H1 (cell line): ENCODE measurements at regions not wholly inside any gene's neighbourhood (a gene's known extent, or its start where the extent isn't known, plus 50 kb on each side); places are given as distances from the start of the nearest gene placed in this dataset.

Experiments used
- CTCF ChIA-PET: fragments of 300-600 bp; sonication (Branson Sonifier 250); formaldehyde crosslinking; loops from one replicate; lab custom pipeline; 2021; ENCODE audit not compliant: partially characterized antibody; lab: Charles Lee
- POLR2A ChIA-PET: fragments of 300-600 bp; sonication (Branson Sonifier 250); formaldehyde crosslinking; loops from one replicate; lab custom pipeline; 2021; ENCODE audit warnings: inconsistent platforms; ENCODE audit not compliant: partially characterized antibody; lab: Charles Lee
- DNase-seq, 2 experiments: peaks; one replicate each; pipeline versions ENCODE4 v3.0.0 to v3.0.0-alpha.2; 2010 to 2022; ENCODE audit warnings: low spot score in 2 of 2, low read depth in 1 of 2, mixed read lengths in 1 of 2
- FAIRE-seq: peaks from 2 replicates; lab custom pipeline; 2011; peaks lifted over from hg19 to GRCh38; lab: Jason Lieb, UNC
- H2AFZ ChIP-seq: 2 replicates; pipeline ENCODE4 v1.8.1; 2012; ENCODE audit warnings: low read length, inconsistent platforms
- H2AK5ac ChIP-seq: 2 replicates; pipeline ENCODE4 v1.6.1; 2013; ENCODE audit warnings: low read depth, low read length
- H2BK120ac ChIP-seq: replicated peaks from 2 replicates; pipeline ENCODE3; 2013; ENCODE audit warnings: low read depth, low read length, inconsistent platforms
- H2BK12ac ChIP-seq: 2 replicates; pipeline ENCODE4 v1.6.1; 2013; ENCODE audit warnings: low read depth, low read length
- H2BK15ac ChIP-seq: 2 replicates; pipeline ENCODE4 v1.6.1; 2013; ENCODE audit warnings: low read length
- H2BK20ac ChIP-seq: 2 replicates; pipeline ENCODE4 v1.6.1; 2013; ENCODE audit warnings: low read length
- H2BK5ac ChIP-seq: 2 replicates; pipeline ENCODE4 v1.6.1; 2013; ENCODE audit warnings: low read depth, low read length
- H3K14ac ChIP-seq: 2 replicates; pipeline ENCODE4 v1.6.1; 2013; ENCODE audit warnings: inconsistent platforms; ENCODE audit not compliant: insufficient read length
- H3K18ac ChIP-seq: 2 replicates; pipeline ENCODE4 v1.6.1; 2013; ENCODE audit warnings: low read length; ENCODE audit errors: extremely low read depth
- H3K23ac ChIP-seq: 2 replicates; pipeline ENCODE4 v1.6.1; 2013; ENCODE audit warnings: inconsistent platforms; ENCODE audit not compliant: insufficient read length
- H3K23me2 ChIP-seq: 2 replicates; pipeline ENCODE4 v1.6.1; 2013; ENCODE audit warnings: low read depth, low read length
- H3K27ac ChIP-seq: 2 replicates; pipeline ENCODE4 v1.6.1; 2011; ENCODE audit warnings: low read depth, low read length, inconsistent platforms
- H3K27me3 ChIP-seq, 4 experiments: replicated peaks in 1 of 4; 1 replicate in 1 of 4; 2 replicates in 3 of 4; pipeline versions ENCODE4 v1.6.1 to v1.8.1; 2011 to 2013; ENCODE audit warnings: low read length in 3 of 4, mild to moderate bottlenecking in 3 of 4, inconsistent platforms in 2 of 4, mixed read lengths in 2 of 4, moderate library complexity in 1 of 4; ENCODE audit not compliant: control insufficient read depth in 3 of 4, insufficient read depth in 3 of 4; ENCODE audit errors: extremely low read depth in 1 of 4
- H3K36me3 ChIP-seq, 4 experiments: 2 replicates each; pipeline versions ENCODE4 v1.6.1 to v1.8.1; 2011 to 2013; ENCODE audit warnings: mild to moderate bottlenecking in 4 of 4, low read length in 3 of 4, moderate library complexity in 2 of 4, control low read depth in 1 of 4, inconsistent platforms in 1 of 4; ENCODE audit not compliant: insufficient read depth in 4 of 4, control insufficient read depth in 2 of 4
- H3K4ac ChIP-seq: replicated peaks from 2 replicates; pipeline ENCODE3; 2013; ENCODE audit warnings: low read length, low read depth, mixed read lengths, inconsistent platforms; ENCODE audit not compliant: insufficient read length
- H3K4me1 ChIP-seq, 4 experiments: replicated peaks in 1 of 4; 1 replicate in 1 of 4; 2 replicates in 3 of 4; pipeline versions ENCODE4 v1.6.1 to v1.8.1; 2011 to 2013; ENCODE audit warnings: low read length in 3 of 4, inconsistent platforms in 2 of 4, mixed read lengths in 1 of 4; ENCODE audit not compliant: insufficient read depth in 4 of 4, control insufficient read depth in 3 of 4
- H3K4me2 ChIP-seq, 2 experiments: 2 replicates each; pipeline versions ENCODE4 v1.6.1 to v1.8.1; 2011 to 2013; ENCODE audit warnings: low read depth in 2 of 2, low read length in 2 of 2, control low read depth in 1 of 2, inconsistent platforms in 1 of 2, mild to moderate bottlenecking in 1 of 2; ENCODE audit not compliant: insufficient read depth in 1 of 2
- H3K4me3 ChIP-seq, 4 experiments: fragments of 200-600, 300-600 bp in 1 of 4; sonication (generic), shearing (Covaris generic), sonication (Bioruptor Twin) in 1 of 4; 2 replicates each; pipeline versions ENCODE4 v1.5.1 to v1.8.1; 2011 to 2016; ENCODE audit warnings: low read length in 4 of 4, low read depth in 3 of 4, control low read depth in 2 of 4, inconsistent platforms in 2 of 4, mild to moderate bottlenecking in 2 of 4, mixed read lengths in 1 of 4, moderate library complexity in 1 of 4; ENCODE audit not compliant: insufficient read depth in 2 of 4; ENCODE audit errors: extremely low read depth in 1 of 4
- H3K56ac ChIP-seq: replicated peaks from 2 replicates; pipeline ENCODE3; 2013; ENCODE audit warnings: low read depth, mild to moderate bottlenecking, mixed read lengths, low read length, inconsistent platforms; ENCODE audit not compliant: insufficient read length
- H3K79me1 ChIP-seq: 2 replicates; pipeline ENCODE4 v1.6.1; 2013; ENCODE audit warnings: low read depth, low read length, control low read depth
- H3K79me2 ChIP-seq, 2 experiments: 2 replicates each; pipeline versions ENCODE4 v1.6.1 to v1.8.1; 2012 to 2013; ENCODE audit warnings: low read length in 2 of 2, mild to moderate bottlenecking in 2 of 2, inconsistent platforms in 1 of 2; ENCODE audit not compliant: insufficient read depth in 2 of 2, control insufficient read depth in 1 of 2
- H3K9ac ChIP-seq, 4 experiments: replicated peaks in 1 of 4; 1 replicate in 1 of 4; 2 replicates in 3 of 4; pipeline versions ENCODE4 v1.6.1 to v1.8.1; 2011 to 2013; ENCODE audit warnings: low read depth in 3 of 4, low read length in 3 of 4, control low read depth in 2 of 4, mild to moderate bottlenecking in 2 of 4, moderate library complexity in 2 of 4, inconsistent platforms in 1 of 4; ENCODE audit errors: extremely low read depth in 1 of 4
- H3K9me3 ChIP-seq, 2 experiments: 2 replicates each; pipeline versions ENCODE4 v1.6.1 to v1.8.1; 2012 to 2013; ENCODE audit warnings: mild to moderate bottlenecking in 2 of 2, moderate library complexity in 2 of 2, control low read depth in 1 of 2, inconsistent platforms in 1 of 2, low read depth in 1 of 2, low read length in 1 of 2, mixed read lengths in 1 of 2; ENCODE audit not compliant: insufficient read depth in 2 of 2
- H4K20me1 ChIP-seq, 2 experiments: replicated peaks in 1 of 2; 2 replicates each; pipeline versions ENCODE3 to v1.8.1; 2011 to 2013; ENCODE audit warnings: inconsistent platforms in 2 of 2, low read length in 2 of 2, mild to moderate bottlenecking in 1 of 2; ENCODE audit not compliant: insufficient read depth in 2 of 2, control insufficient read depth in 1 of 2
- H4K5ac ChIP-seq: 2 replicates; pipeline ENCODE4 v1.6.1; 2013; ENCODE audit warnings: low read length, low read depth, mixed read lengths, inconsistent platforms; ENCODE audit not compliant: insufficient read length
- H4K8ac ChIP-seq: 2 replicates; pipeline ENCODE4 v1.8.0; 2013; ENCODE audit warnings: mild to moderate bottlenecking, moderate library complexity, low read length, inconsistent platforms; ENCODE audit not compliant: insufficient read depth; ENCODE audit errors: extremely low read depth
- H4K91ac ChIP-seq: replicated peaks from 2 replicates; pipeline ENCODE3; 2013; ENCODE audit warnings: low read length, mixed read lengths, inconsistent platforms; ENCODE audit not compliant: insufficient read length
- BACH1 ChIP-seq: IDR thresholded peaks from 2 replicates; pipeline ENCODE4 v1.6.1; 2012; ENCODE audit warnings: low read length, improper control_type of control experiment
- BCL11A ChIP-seq, 2 experiments: IDR thresholded peaks; one replicate each; pipeline ENCODE4 v1.6.1; 2011; ENCODE audit warnings: low read depth in 2 of 2, low read length in 2 of 2, mild to moderate bottlenecking in 2 of 2
- CBX5 ChIP-seq: fragments of 300-800, 300-1000 bp; sonication (generic); IDR thresholded peaks from 2 replicates; pipeline ENCODE4 v1.7.1; 2016; ENCODE audit warnings: antibody characterized with exemption, low read length, low read depth
- CHD2 ChIP-seq: IDR thresholded peaks from 2 replicates; pipeline ENCODE4 v1.6.1; 2012; ENCODE audit warnings: low read length, improper control_type of control experiment
- EZH2 ChIP-seq: fragments of 200-600 bp; sonication (generic); IDR thresholded peaks from 2 replicates; pipeline ENCODE4 v1.7.1; 2012; ENCODE audit warnings: low read depth, mild to moderate bottlenecking, moderate library complexity, low read length, inconsistent platforms; ENCODE audit not compliant: severe bottlenecking
- GTF2F1 ChIP-seq: IDR thresholded peaks from 2 replicates; pipeline ENCODE4 v1.6.1; 2012; ENCODE audit warnings: low read depth, low read length, improper control_type of control experiment, borderline replicate concordance
- KDM1A ChIP-seq: fragments of 200-600, 300-600 bp; sonication (generic); IDR thresholded peaks from 2 replicates; pipeline ENCODE4 v1.7.1; 2016; ENCODE audit warnings: mild to moderate bottlenecking, low read length, borderline replicate concordance
- MAFK ChIP-seq: IDR thresholded peaks from 2 replicates; pipeline ENCODE4 v1.6.1; 2012; ENCODE audit warnings: low read depth, mild to moderate bottlenecking, improper control_type of control experiment, low read length
- RBBP5 ChIP-seq: IDR thresholded peaks from 2 replicates; pipeline ENCODE4 v1.7.1; 2012; ENCODE audit warnings: low read depth, mild to moderate bottlenecking, inconsistent platforms, low read length, moderate library complexity, borderline replicate concordance
- RXRA ChIP-seq: IDR thresholded peaks from 2 replicates; pipeline ENCODE4 v1.6.1; 2011; ENCODE audit warnings: low read depth, mild to moderate bottlenecking, low read length, moderate library complexity; ENCODE audit not compliant: insufficient read depth
- SP2 ChIP-seq: IDR thresholded peaks from 2 replicates; pipeline ENCODE4 v1.6.1; 2012; ENCODE audit warnings: mild to moderate bottlenecking, low read length, inconsistent platforms
- ZNF274 ChIP-seq: IDR thresholded peaks from 2 replicates; pipeline ENCODE4 v1.7.0; 2012; ENCODE audit warnings: low read length, borderline replicate concordance; ENCODE audit errors: extremely low read depth
- WGBS, 2 experiments: shearing (Covaris generic) in 1 of 2; methylation state at CpG; one replicate each; pipeline versions ENCODE4 v1.1.6 to v1.1.7; 2013 to 2015; ENCODE audit warnings: low lambda C conversion rate in 2 of 2, mixed read lengths in 2 of 2, inconsistent platforms in 1 of 2, low coverage in 1 of 2, missing lambda C conversion rate in 1 of 2; ENCODE audit not compliant: insufficient replicate concordance in 2 of 2, insufficient coverage in 1 of 2, insufficient read length in 1 of 2; ENCODE audit errors: extremely low coverage in 1 of 2, missing lambda C conversion rate in 1 of 2; 5-methylcytosine and 5-hydroxymethylcytosine counted together

DNA sequence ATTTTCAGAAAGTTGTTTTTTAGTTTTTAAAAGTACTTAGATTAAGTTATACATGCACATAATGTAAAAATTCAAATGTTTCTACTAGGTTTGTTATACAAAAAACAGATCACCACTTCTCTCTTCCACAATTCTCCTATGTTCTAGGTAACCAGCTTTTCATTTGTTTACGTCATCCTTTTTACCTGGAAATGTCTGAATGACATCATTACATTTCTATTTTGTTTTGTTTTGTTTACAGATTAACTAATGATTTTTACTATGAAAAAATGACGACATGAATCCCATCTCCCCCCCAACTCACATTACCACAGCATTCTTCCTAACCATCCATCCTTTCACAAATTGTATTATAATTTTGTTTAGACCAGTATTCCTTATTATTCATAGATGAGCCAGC is 1709.2 kb downstream of the EFNA5 start:
- POLR2A ChIA-PET = no interaction called here

More for the DNA sequence above, 1709.2 kb downstream of the EFNA5 start:
- Histone ChIP-seq H3K4me3 (no peak overlapping the region), H3K18ac (no peak overlapping the region), H3K4ac (no peak overlapping the region), H3K27me3 (no peaks in the 10 kb centered on the region; a peak in 1 of 7 replicates), H3K9ac (no peak overlapping the region), H4K91ac (no peak overlapping the region), H3K27ac (no peak overlapping the region), H3K14ac (no peak overlapping the region), H3K9me3 (no peaks in the 10 kb centered on the region), H3K79me2 (no peaks in the 10 kb centered on the region), H2BK5ac (no peak overlapping the region), H2AK5ac (no peak overlapping the region), H3K4me1 (no peaks in the 10 kb centered on the region), H2BK12ac (no peak overlapping the region), H3K56ac (no peak overlapping the region), H2AFZ (no peak overlapping the region), H2BK20ac (no peak overlapping the region), H2BK120ac (no peak overlapping the region), H4K8ac (no peak overlapping the region), H3K4me2 (no peak overlapping the region), H3K23ac (no peak overlapping the region), H3K36me3 (no peaks in the 10 kb centered on the region), H2BK15ac (no peak overlapping the region), H3K23me2 (no peaks in the 10 kb centered on the region), H4K20me1 (no peaks in the 10 kb centered on the region), H4K5ac (no peak overlapping the region), H3K79me1 (no peaks in the 10 kb centered on the region)
- no peak for FAIRE-seq
- WGBS, 2 experiments = 94% methylated on average over 2 of the region's 2 CpGs; no CpG with 5 or more reads in 1 of the 2 experiments
- TF ChIP-seq MAFK (no peak), GTF2F1 (no peak), KDM1A (no peak), SP2 (no peak), RBBP5 (no peak), ZNF274 (no peak), CBX5 (no peak), CHD2 (no peak), BACH1 (no peak), RXRA (no peak), EZH2 (no peak), BCL11A (IDR thresholded peaks at IDR 0.05; ENCODE audit: low read depth in 2 of 2, low read length in 2 of 2) (no peak)
- no peak for DNase-seq
- CTCF ChIA-PET = no interaction called here
